Transverse colon (tissue), 3 donors: ENCODE measurements at regions not wholly inside any gene's neighbourhood (a gene's known extent, or its start where the extent isn't known, plus 50 kb on each side); places are given as distances from the start of the nearest gene placed in this dataset.

Source experiments
- CTCF ChIP-seq, 5 experiments: fragments of 200-600 bp in 3 of 5; fragments of 450-650 bp in 2 of 5; sonication (generic) in 3 of 5; IDR thresholded peaks; 1 replicate in 2 of 5; 2 replicates in 3 of 5; pipeline ENCODE4 v1.5.1; 2016 to 2017; ENCODE audit warnings: antibody characterized with exemption in 5 of 5, inconsistent platforms in 3 of 5, mild to moderate bottlenecking in 2 of 5, moderate library complexity in 1 of 5
- EP300 ChIP-seq: sonication (generic); formaldehyde crosslinking; IDR thresholded peaks from one replicate; pipeline ENCODE4 v1.6.1; 2017; ENCODE audit warnings: antibody characterized with exemption, low read depth
- POLR2A ChIP-seq: fragments of 450-650 bp; IDR thresholded peaks from one replicate; pipeline ENCODE4 v1.6.1; 2016; ENCODE audit warnings: antibody characterized with exemption, mild to moderate bottlenecking, moderate library complexity

DNA sequence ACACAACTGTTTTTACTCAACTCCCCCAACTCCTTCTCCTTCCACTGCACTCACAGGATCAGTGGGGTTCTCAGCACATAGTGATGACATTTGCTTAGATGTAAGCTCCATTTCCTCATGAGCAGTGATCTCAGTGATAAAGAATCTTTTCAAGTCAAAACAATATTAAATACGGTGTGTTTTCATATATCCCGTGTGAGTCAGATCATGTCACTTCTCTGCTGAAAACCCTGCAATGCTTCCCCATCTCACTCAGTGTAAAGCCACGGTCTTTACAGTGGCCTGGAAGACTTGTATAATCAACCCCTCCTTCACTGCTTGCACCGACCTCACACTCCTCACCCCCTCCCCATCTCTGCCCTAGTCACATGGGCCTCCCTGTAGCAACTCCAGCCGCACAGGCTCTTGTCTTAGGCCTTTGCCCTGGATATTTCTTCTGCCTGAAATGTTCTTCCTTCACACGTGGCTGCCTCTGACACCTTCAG is 149.7 kb upstream of the ARHGAP5 start:
- TF ChIP-seq CTCF (IDR thresholded peaks at IDR 0.05): no peak
- TF ChIP-seq POLR2A: no peak
- no peak for TF ChIP-seq EP300
